Endothelial cell of umbilical vein (primary cell): ENCODE measurements at regions not wholly inside any gene's neighbourhood (a gene's known extent, or its start where the extent isn't known, plus 50 kb on each side); places are given as distances from the start of the nearest gene placed in this dataset.

Experiments
- BruUV-seq: library from RNA; stranded (reverse); fragments of 400-500 nt; replicated peaks from 2 replicates; lab custom pipeline; 2021; lab: Mats Ljungman, UMichigan
- CTCF ChIA-PET: fragments of 300-600, 350-600 bp; sonication (Branson Sonifier 250); formaldehyde crosslinking; loops from one replicate; lab custom pipeline; 2021; ENCODE audit warnings: antibody characterized with exemption, inconsistent platforms; lab: Charles Lee
- POLR2A ChIA-PET: fragments of 300-600, 350-600 bp; sonication (Branson Sonifier 250); formaldehyde crosslinking; loops from one replicate; lab custom pipeline; 2021; ENCODE audit warnings: antibody characterized with exemption, inconsistent platforms; lab: Charles Lee
- DNase-seq: peaks from one replicate; pipeline ENCODE4 v3.0.0-alpha.2; 2011; ENCODE audit warnings: low read depth, low spot score
- FAIRE-seq: peaks from 2 replicates; lab custom pipeline; 2011; peaks lifted over from hg19 to GRCh38; lab: Jason Lieb, UNC
- H2AFZ ChIP-seq: 2 replicates; pipeline ENCODE4 v1.6.0; 2012; ENCODE audit warnings: low read depth, low read length, control low read depth, inconsistent platforms
- H3K27ac ChIP-seq: 2 replicates; pipeline ENCODE4 v1.5.1; 2011; ENCODE audit warnings: low read depth, mild to moderate bottlenecking, control low read depth, low read length, moderate library complexity; ENCODE audit not compliant: insufficient read depth
- H3K27me3 ChIP-seq, 2 experiments: 2 replicates each; pipeline versions ENCODE4 v1.6.0 to v1.6.1; 2011; ENCODE audit warnings: low read length in 2 of 2, mixed read lengths in 1 of 2; ENCODE audit not compliant: control insufficient read depth in 2 of 2, insufficient read depth in 2 of 2
- H3K36me3 ChIP-seq, 2 experiments: 2 replicates in 1 of 2; 3 replicates in 1 of 2; pipeline ENCODE4 v1.5.1; 2011; ENCODE audit warnings: low read length in 2 of 2, mild to moderate bottlenecking in 1 of 2, moderate library complexity in 1 of 2; ENCODE audit not compliant: control insufficient read depth in 2 of 2, insufficient read depth in 2 of 2; ENCODE audit errors: extremely low read depth in 1 of 2
- H3K4me1 ChIP-seq: 3 replicates; pipeline ENCODE4 v1.5.1; 2011; ENCODE audit warnings: mild to moderate bottlenecking, low read length; ENCODE audit not compliant: control insufficient read depth, insufficient read depth; ENCODE audit errors: extremely low read depth
- H3K4me2 ChIP-seq: 2 replicates; pipeline ENCODE4 v1.6.1; 2011; ENCODE audit warnings: low read length, control low read depth, mixed read lengths; ENCODE audit not compliant: insufficient read depth
- H3K4me3 ChIP-seq, 3 experiments: fragments of 200-600 bp in 1 of 3; sonication (generic), shearing (Covaris generic) in 1 of 3; replicated peaks in 1 of 3; 2 replicates each; pipeline ENCODE4 v1.5.1; 2011 to 2016; ENCODE audit warnings: control low read depth in 3 of 3, low read length in 3 of 3, mild to moderate bottlenecking in 2 of 3, inconsistent platforms in 1 of 3, low read depth in 1 of 3, moderate library complexity in 1 of 3; ENCODE audit not compliant: insufficient read depth in 1 of 3
- H3K79me2 ChIP-seq: 2 replicates; pipeline ENCODE4 v1.6.0; 2012; ENCODE audit warnings: low read length, inconsistent platforms; ENCODE audit not compliant: control insufficient read depth, insufficient read depth
- H3K9ac ChIP-seq: replicated peaks from 2 replicates; pipeline ENCODE3; 2011; ENCODE audit warnings: low read length, control low read depth; ENCODE audit not compliant: insufficient read depth; ENCODE audit errors: extremely low read depth
- H3K9me1 ChIP-seq: replicated peaks from 3 replicates; pipeline ENCODE4 v1.6.0; 2011; ENCODE audit warnings: mild to moderate bottlenecking, low read length; ENCODE audit not compliant: control insufficient read depth, insufficient read depth; ENCODE audit errors: extremely low read depth
- H3K9me3 ChIP-seq: replicated peaks from 2 replicates; pipeline ENCODE4 v1.5.1; 2012; ENCODE audit warnings: low read length, inconsistent platforms; ENCODE audit not compliant: control insufficient read depth, insufficient read depth
- H4K20me1 ChIP-seq: replicated peaks from 2 replicates; pipeline ENCODE3; 2011; ENCODE audit warnings: mild to moderate bottlenecking, low read length; ENCODE audit not compliant: control insufficient read depth, insufficient read depth; ENCODE audit errors: extremely low read depth
- EZH2 ChIP-seq: IDR thresholded peaks from 2 replicates; pipeline ENCODE4 v1.6.1; 2012; ENCODE audit warnings: borderline replicate concordance, low read depth, mild to moderate bottlenecking, moderate library complexity, low read length, inconsistent platforms; ENCODE audit not compliant: severe bottlenecking
- FOS ChIP-seq: IDR thresholded peaks from 2 replicates; pipeline ENCODE4 v1.6.1; 2011; ENCODE audit warnings: mild to moderate bottlenecking, low read length, moderate library complexity, borderline replicate concordance; ENCODE audit not compliant: insufficient read depth
- GATA2 ChIP-seq: IDR thresholded peaks from 2 replicates; pipeline ENCODE4 v1.7.0; 2011; ENCODE audit warnings: low read depth, mild to moderate bottlenecking, moderate library complexity, mixed read lengths, low read length; ENCODE audit not compliant: insufficient read length, insufficient read depth
- JUN ChIP-seq: IDR thresholded peaks from 2 replicates; pipeline ENCODE4 v1.6.1; 2011; ENCODE audit warnings: borderline replicate concordance, low read depth; ENCODE audit not compliant: insufficient read length, insufficient read depth
- MYC ChIP-seq: IDR thresholded peaks from one replicate; pipeline ENCODE4 v1.6.1; 2011; ENCODE audit warnings: mild to moderate bottlenecking, low read depth, low read length
- POLR2A ChIP-seq: IDR thresholded peaks from 2 replicates; pipeline ENCODE4 v1.6.1; 2012; ENCODE audit warnings: low read depth, mild to moderate bottlenecking, control low read depth, low read length
- POLR2AphosphoS5 ChIP-seq: IDR thresholded peaks from 2 replicates; pipeline ENCODE4 v1.6.1; 2012; ENCODE audit warnings: low read depth, mild to moderate bottlenecking, control low read depth, low read length, moderate library complexity; ENCODE audit not compliant: insufficient read depth
- dilution Hi-C: fragments of 300-500 bp; cut with MboI; formaldehyde crosslinking; loops from one replicate; pipeline ENCODE4 v1.15.0; 2019; ENCODE audit warnings: low sequenced_read_pairs; ENCODE audit not compliant: extremely low pct_ligation_motif_present
- intact Hi-C: fragments of 100-400 bp; cut with micrococcal nuclease; formaldehyde crosslinking; loops from one replicate; pipeline ENCODE4 v1.10.0; 2022
- TF ChIP-seq, protein P1 (sequence below): IDR thresholded peaks from 2 replicates; pipeline ENCODE4 v1.6.1; 2011; ENCODE audit not compliant: insufficient read depth, insufficient read length
- TF ChIP-seq, protein P2 (sequence below), 2 donors: IDR thresholded peaks; 1 replicate in 1 of 2; 2 replicates in 1 of 2; pipeline ENCODE4 v1.5.1; 2011; ENCODE audit warnings: low read length in 2 of 2, mild to moderate bottlenecking in 2 of 2, moderate library complexity in 2 of 2, control low read depth in 1 of 2, inconsistent platforms in 1 of 2, low read depth in 1 of 2; ENCODE audit not compliant: insufficient read depth in 1 of 2; ENCODE audit errors: extremely low read depth in 1 of 2

DNA sequence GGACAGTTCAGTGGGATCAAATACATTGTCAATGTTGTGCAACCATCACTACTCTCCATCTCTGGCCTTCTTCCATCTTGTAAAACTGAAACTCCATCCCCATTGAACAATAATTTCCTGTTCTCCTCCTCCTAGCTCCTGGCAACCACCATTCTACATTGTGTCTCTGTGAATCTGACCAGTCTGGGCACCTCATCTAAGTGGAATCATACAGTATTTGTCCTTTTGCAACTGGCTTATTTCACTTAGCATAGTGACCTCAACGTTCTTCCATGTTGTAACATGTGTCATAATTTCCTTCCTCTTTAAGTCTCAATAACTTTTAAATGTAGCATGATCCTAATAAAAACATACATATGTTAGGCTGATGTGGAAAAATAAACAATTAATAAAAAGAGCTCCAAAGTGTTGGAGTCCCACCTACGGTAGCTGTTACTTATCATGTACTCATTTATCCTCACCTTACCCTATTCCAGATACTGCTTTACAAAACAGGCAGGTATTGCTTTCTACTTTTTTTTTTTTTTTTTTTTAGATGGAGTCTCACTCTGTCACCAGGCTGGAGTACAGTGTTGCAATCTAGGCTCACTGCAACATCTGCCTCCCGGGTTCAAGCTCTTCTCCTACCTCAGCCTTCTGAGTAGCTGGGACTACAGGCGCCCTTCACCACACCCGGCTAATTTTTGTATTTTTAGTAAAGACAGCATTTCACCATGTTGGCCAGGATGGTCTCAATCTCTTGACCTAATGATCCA lies 91.9 kb downstream of the TNFAIP3 start:
- H3K4me1 ChIP-seq, result no peaks in the 10 kb centered on the region
- no peak overlapping the region for H3K4me2 ChIP-seq
- no peaks in the 10 kb centered on the region for H3K9me1 ChIP-seq
- no peaks in the 10 kb centered on the region for H3K9me3 ChIP-seq
- dilution Hi-C loops, result no loop called here
- H3K79me2 ChIP-seq, result no peaks in the 10 kb centered on the region
- H3K9ac ChIP-seq, result no peak overlapping the region
- no TSS peak for BruUV-seq
- intact Hi-C loops, result no loop called here
- no peaks in the 10 kb centered on the region for H4K20me1 ChIP-seq
- FAIRE-seq (peak; percentile 49), DNase-seq (peak; percentile 40)
- no peak overlapping the region for H3K4me3 ChIP-seq
- POLR2A ChIA-PET, result no interaction called here
- no peaks in the 10 kb centered on the region for H3K27me3 ChIP-seq
- H3K36me3 ChIP-seq, result no peaks in the 10 kb centered on the region
- CTCF ChIA-PET, result interaction anchor here (0.9 to 1.8 kb wide), 2 partner anchors 14 to 260 kb away, joined by 3 to 7 read pairs; no protein-coding TSS in a partner anchor
- H3K27ac ChIP-seq, result no peak overlapping the region
- TF ChIP-seq EZH2 (no peak), FOS (peak; percentile 9)
- H2AFZ ChIP-seq, result peak overlapping the region; percentile 61

DNA sequence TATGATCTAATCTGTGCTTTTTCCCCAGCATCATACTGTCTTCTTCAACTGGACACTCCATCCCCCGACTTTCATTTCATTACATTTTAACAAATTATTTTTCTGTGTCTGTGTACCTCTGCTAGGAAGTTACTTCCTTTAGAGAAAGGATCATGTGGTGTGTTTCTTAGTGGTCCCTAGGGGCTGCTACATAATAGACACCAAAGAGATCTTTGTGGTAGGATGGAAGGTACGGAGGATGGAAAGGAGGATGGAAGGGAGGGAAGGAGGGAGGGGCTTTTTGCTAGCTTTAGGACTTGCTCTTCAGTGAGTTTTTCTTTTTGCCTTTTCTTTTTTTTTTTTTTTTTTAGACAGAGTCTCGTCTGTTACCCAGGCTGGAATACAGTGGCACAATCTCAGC lies 95.7 kb downstream of the TNFAIP3 start:
- TF ChIP-seq JUN, result no peak
- no peak for TF ChIP-seq FOS
- no peak for TF ChIP-seq GATA2
- TF ChIP-seq, protein P1, sequence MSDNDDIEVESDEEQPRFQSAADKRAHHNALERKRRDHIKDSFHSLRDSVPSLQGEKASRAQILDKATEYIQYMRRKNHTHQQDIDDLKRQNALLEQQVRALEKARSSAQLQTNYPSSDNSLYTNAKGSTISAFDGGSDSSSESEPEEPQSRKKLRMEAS, result no peak
- no peak for TF ChIP-seq MYC
- TF ChIP-seq POLR2A, result no peak
- TF ChIP-seq POLR2AphosphoS5, result no peak
- TF ChIP-seq, protein P2, sequence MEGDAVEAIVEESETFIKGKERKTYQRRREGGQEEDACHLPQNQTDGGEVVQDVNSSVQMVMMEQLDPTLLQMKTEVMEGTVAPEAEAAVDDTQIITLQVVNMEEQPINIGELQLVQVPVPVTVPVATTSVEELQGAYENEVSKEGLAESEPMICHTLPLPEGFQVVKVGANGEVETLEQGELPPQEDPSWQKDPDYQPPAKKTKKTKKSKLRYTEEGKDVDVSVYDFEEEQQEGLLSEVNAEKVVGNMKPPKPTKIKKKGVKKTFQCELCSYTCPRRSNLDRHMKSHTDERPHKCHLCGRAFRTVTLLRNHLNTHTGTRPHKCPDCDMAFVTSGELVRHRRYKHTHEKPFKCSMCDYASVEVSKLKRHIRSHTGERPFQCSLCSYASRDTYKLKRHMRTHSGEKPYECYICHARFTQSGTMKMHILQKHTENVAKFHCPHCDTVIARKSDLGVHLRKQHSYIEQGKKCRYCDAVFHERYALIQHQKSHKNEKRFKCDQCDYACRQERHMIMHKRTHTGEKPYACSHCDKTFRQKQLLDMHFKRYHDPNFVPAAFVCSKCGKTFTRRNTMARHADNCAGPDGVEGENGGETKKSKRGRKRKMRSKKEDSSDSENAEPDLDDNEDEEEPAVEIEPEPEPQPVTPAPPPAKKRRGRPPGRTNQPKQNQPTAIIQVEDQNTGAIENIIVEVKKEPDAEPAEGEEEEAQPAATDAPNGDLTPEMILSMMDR (IDR thresholded peaks at IDR 0.05; ENCODE audit: extremely low read depth in 1 of 2, insufficient read depth in 1 of 2, low read depth in 1 of 2, low read length in 2 of 2), result no peak
- TF ChIP-seq EZH2, result no peak
- Histone ChIP-seq H2AFZ (no peak overlapping the region), H3K79me2 (no peaks in the 10 kb centered on the region), H3K4me1 (no peaks in the 10 kb centered on the region), H4K20me1 (no peaks in the 10 kb centered on the region), H3K4me2 (no peak overlapping the region), H3K27ac (no peak overlapping the region), H3K4me3 (no peak overlapping the region), H3K9me3 (no peaks in the 10 kb centered on the region), H3K27me3 (no peaks in the 10 kb centered on the region), H3K36me3 (no peaks in the 10 kb centered on the region), H3K9ac (no peak overlapping the region), H3K9me1 (no peaks in the 10 kb centered on the region)
- no peak for FAIRE-seq
- BruUV-seq, result no TSS peak
- intact Hi-C loops (no loop called here), dilution Hi-C loops (no loop called here)
- CTCF ChIA-PET, result interaction anchor here (1.5 kb wide), 1 partner anchor 255 kb away, joined by 3 read pairs; no protein-coding TSS in a partner anchor
- POLR2A ChIA-PET, result no interaction called here
- no peak for DNase-seq
